ENCODE measurements at regions not wholly inside any gene's neighbourhood (a gene's known extent, or its start where the extent isn't known, plus 50 kb on each side); places are given as distances from the start of the nearest gene placed in this dataset.
"Not testable (repeated sequence)": the region's sequence is repeated elsewhere in the genome, so short reads cannot be mapped to it uniquely, and the experiment has no call there.

- FAIRE-seq: no peak
- DNase-seq (ENCODE audit: insufficient read length, low spot score): no peak
- TF ChIP-seq CTCF (IDR thresholded peaks at IDR 0.05; ENCODE audit: insufficient read depth, missing control alignments): peak; percentile 7
These were observed 480.8 kb upstream of the CCNG1 start for GRCh38 chr5:162956570-162956969.

GRCh38 chr5:162964144-162964543 is 473.3 kb upstream of the CCNG1 start:
- not testable (repeated sequence) for FAIRE-seq; DNase-seq (ENCODE audit: insufficient read length, low spot score)

- TF ChIP-seq CTCF (IDR thresholded peaks at IDR 0.05; ENCODE audit: insufficient read depth, missing control alignments): no peak
- FAIRE-seq: no peak
- no peak for DNase-seq (ENCODE audit: insufficient read length, low spot score)
These were observed 447.3 kb upstream of the CCNG1 start for GRCh38 chr5:162990063-162990462.

- FAIRE-seq: no peak
- DNase-seq (ENCODE audit: insufficient read length, low spot score): no peak
- TF ChIP-seq CTCF (IDR thresholded peaks at IDR 0.05; ENCODE audit: insufficient read depth, missing control alignments): no peak
These were observed 446.4 kb upstream of the CCNG1 start for GRCh38 chr5:162990856-162991497.

GRCh38 chr5:162995568-162995967 is 441.8 kb upstream of the CCNG1 start:
- FAIRE-seq: no peak
- no peak for TF ChIP-seq CTCF (IDR thresholded peaks at IDR 0.05; ENCODE audit: insufficient read depth, missing control alignments)
- no peak for DNase-seq (ENCODE audit: insufficient read length, low spot score)

GRCh38 chr5:162996053-162996452 is 441.3 kb upstream of the CCNG1 start:
- DNase-seq (ENCODE audit: insufficient read length, low spot score) (no peak), FAIRE-seq (no peak)
- TF ChIP-seq CTCF (IDR thresholded peaks at IDR 0.05; ENCODE audit: insufficient read depth, missing control alignments): no peak

- DNase-seq (ENCODE audit: insufficient read length, low spot score) (no peak), FAIRE-seq (no peak)
- TF ChIP-seq CTCF (IDR thresholded peaks at IDR 0.05; ENCODE audit: insufficient read depth, missing control alignments): no peak
These were observed 431.4 kb upstream of the CCNG1 start for GRCh38 chr5:163005949-163006348.
